CD4-positive, CD25-positive, alpha-beta regulatory T cell (primary cell): ENCODE measurements at regions not wholly inside any gene's neighbourhood (a gene's known extent, or its start where the extent isn't known, plus 50 kb on each side); places are given as distances from the start of the nearest gene placed in this dataset.

ENCODE experiments used
- ATAC-seq, 2 donors: fragments of 150-1000 bp; cut with Tn5 transposase; one replicate each; pipeline ENCODE4 v1.10.0; 2021; ENCODE audit warnings: low read depth in 2 of 2, moderate number of reproducible peaks in 2 of 2, moderate library complexity in 1 of 2
- DNase-seq, 3 donors: peaks; one replicate each; pipeline versions ENCODE4 v3.0.0 to v3.0.0-alpha.2; 2012 to 2022; ENCODE audit warnings: mixed read lengths in 1 of 3
- H3K27ac ChIP-seq: one replicate; pipeline ENCODE4 v1.7.0; 2013; ENCODE audit warnings: mild to moderate bottlenecking, low read length; ENCODE audit not compliant: insufficient read depth, poor library complexity, severe bottlenecking
- H3K27me3 ChIP-seq: one replicate; pipeline ENCODE4 v1.7.0; 2013; ENCODE audit warnings: low read length; ENCODE audit not compliant: control insufficient read depth, insufficient read depth
- H3K36me3 ChIP-seq: one replicate; pipeline ENCODE4 v1.7.0; 2013; ENCODE audit warnings: mild to moderate bottlenecking, low read length, moderate library complexity; ENCODE audit not compliant: control insufficient read depth, insufficient read depth
- H3K4me1 ChIP-seq: 2 replicates; pipeline ENCODE4 v1.7.0; 2013; ENCODE audit warnings: mild to moderate bottlenecking, low read length; ENCODE audit not compliant: insufficient read depth, control insufficient read depth, poor library complexity, severe bottlenecking
- H3K4me3 ChIP-seq: one replicate; pipeline ENCODE4 v1.7.0; 2013; ENCODE audit warnings: low read depth, mild to moderate bottlenecking, low read length, moderate library complexity
- H3K9me3 ChIP-seq, 2 experiments: 1 replicate in 1 of 2; 2 replicates in 1 of 2; pipeline ENCODE4 v1.7.0; 2013; ENCODE audit warnings: low read length in 2 of 2, mild to moderate bottlenecking in 1 of 2, moderate library complexity in 1 of 2; ENCODE audit not compliant: control insufficient read depth in 2 of 2
- H3K27ac Mint-ChIP-seq, 3 donors: one replicate each; pipeline ENCODE4 v1.8.0; 2020 to 2022; ENCODE audit warnings: mild to moderate bottlenecking in 3 of 3, mixed read lengths in 3 of 3, moderate library complexity in 2 of 3
- H3K27me3 Mint-ChIP-seq: one replicate; pipeline ENCODE4 v1.8.0; 2022; ENCODE audit warnings: mild to moderate bottlenecking, mixed read lengths
- H3K36me3 Mint-ChIP-seq: one replicate; pipeline ENCODE4 v1.8.0; 2020; ENCODE audit warnings: mixed read lengths
- H3K4me1 Mint-ChIP-seq, 4 donors: one replicate each; pipeline ENCODE4 v1.8.0; 2020 to 2022; ENCODE audit warnings: mixed read lengths in 4 of 4, mild to moderate bottlenecking in 1 of 4
- H3K4me3 Mint-ChIP-seq, 4 donors: one replicate each; pipeline ENCODE4 v1.8.0; 2020 to 2022; ENCODE audit warnings: mild to moderate bottlenecking in 4 of 4, mixed read lengths in 4 of 4, moderate library complexity in 3 of 4
- H3K9me3 Mint-ChIP-seq, 7 donors: one replicate each; pipeline ENCODE4 v1.8.0; 2020 to 2022; ENCODE audit warnings: mixed read lengths in 7 of 7, mild to moderate bottlenecking in 3 of 7, moderate library complexity in 2 of 7

- no peaks in the 10 kb centered on the region for H3K27me3 ChIP-seq
- H3K4me1 ChIP-seq, result no peaks in the 10 kb centered on the region
- H3K36me3 Mint-ChIP-seq, result no peaks in the 10 kb centered on the region
- peaks cover 0 to 8% (median 2%) of the 10 kb centered on the region in 7 donors for H3K9me3 Mint-ChIP-seq
- H3K27ac ChIP-seq, result no peak overlapping the region
- no peaks in the 10 kb centered on the region for H3K27me3 Mint-ChIP-seq
- no peaks in the 10 kb centered on the region for H3K4me1 Mint-ChIP-seq
- H3K4me3 Mint-ChIP-seq, result no peak overlapping the region
- H3K27ac Mint-ChIP-seq, result no peak overlapping the region
- no peaks in the 10 kb centered on the region for H3K9me3 ChIP-seq
- ATAC-seq (no peak), DNase-seq (no peak)
- H3K36me3 ChIP-seq, result no peaks in the 10 kb centered on the region
- no peak overlapping the region for H3K4me3 ChIP-seq
These were observed 521.4 kb upstream of the GHITM start for GRCh38 chr10:83617692-83618545.

GRCh38 chr10:83625831-83626360 is 513.4 kb upstream of the GHITM start:
- Mint-ChIP-seq H3K36me3 (no peaks in the 10 kb centered on the region), H3K27me3 (no peaks in the 10 kb centered on the region), H3K9me3 (peaks cover 0 to 5% (median under 1%) of the 10 kb centered on the region in 7 donors), H3K4me3 (no peak overlapping the region), H3K27ac (no peak overlapping the region), H3K4me1 (no peaks in the 10 kb centered on the region)
- Histone ChIP-seq H3K4me3 (no peak overlapping the region), H3K36me3 (no peaks in the 10 kb centered on the region), H3K27me3 (no peaks in the 10 kb centered on the region), H3K9me3 (no peaks in the 10 kb centered on the region), H3K4me1 (no peaks in the 10 kb centered on the region), H3K27ac (no peak overlapping the region)
- DNase-seq (no peak), ATAC-seq (no peak)

GRCh38 chr10:83632701-83633100 is 506.6 kb upstream of the GHITM start:
- DNase-seq (no peak), ATAC-seq (no peak)
- no peaks in the 10 kb centered on the region for H3K4me1 ChIP-seq
- Mint-ChIP-seq H3K4me3 (no peak overlapping the region), H3K27ac (no peak overlapping the region), H3K27me3 (no peaks in the 10 kb centered on the region), H3K36me3 (no peaks in the 10 kb centered on the region), H3K4me1 (no peaks in the 10 kb centered on the region), H3K9me3 (peaks cover 0 to 4% (median 0%) of the 10 kb centered on the region in 7 donors)
- H3K36me3 ChIP-seq, result no peaks in the 10 kb centered on the region
- no peaks in the 10 kb centered on the region for H3K9me3 ChIP-seq
- H3K27ac ChIP-seq, result no peak overlapping the region
- H3K4me3 ChIP-seq, result no peak overlapping the region
- H3K27me3 ChIP-seq, result no peaks in the 10 kb centered on the region

- Histone ChIP-seq H3K36me3 (no peaks in the 10 kb centered on the region), H3K27me3 (no peaks in the 10 kb centered on the region), H3K27ac (no peak overlapping the region), H3K4me1 (no peaks in the 10 kb centered on the region), H3K4me3 (no peak overlapping the region), H3K9me3 (no peaks in the 10 kb centered on the region)
- ATAC-seq (no peak), DNase-seq (no peak)
- no peaks in the 10 kb centered on the region for H3K36me3 Mint-ChIP-seq
- no peaks in the 10 kb centered on the region for H3K27me3 Mint-ChIP-seq
- H3K4me1 Mint-ChIP-seq, result no peaks in the 10 kb centered on the region
- peaks cover 0 to 4% (median 0%) of the 10 kb centered on the region in 7 donors for H3K9me3 Mint-ChIP-seq
- no peak overlapping the region for H3K27ac Mint-ChIP-seq
- no peak overlapping the region for H3K4me3 Mint-ChIP-seq
These were observed 505.8 kb upstream of the GHITM start for GRCh38 chr10:83633547-83633946.

- no peaks in the 10 kb centered on the region for H3K27me3 Mint-ChIP-seq
- H3K4me1 Mint-ChIP-seq, result no peaks in the 10 kb centered on the region
- H3K27me3 ChIP-seq, result no peaks in the 10 kb centered on the region
- H3K36me3 Mint-ChIP-seq, result no peaks in the 10 kb centered on the region
- no peaks in the 10 kb centered on the region for H3K9me3 ChIP-seq
- H3K27ac Mint-ChIP-seq, result no peak overlapping the region
- H3K27ac ChIP-seq, result no peak overlapping the region
- no peak overlapping the region for H3K4me3 Mint-ChIP-seq
- H3K9me3 Mint-ChIP-seq, result peaks cover 0 to 4% (median 0%) of the 10 kb centered on the region in 7 donors
- DNase-seq (no peak), ATAC-seq (no peak)
- H3K4me1 ChIP-seq, result no peaks in the 10 kb centered on the region
- H3K36me3 ChIP-seq, result no peaks in the 10 kb centered on the region
- H3K4me3 ChIP-seq, result no peak overlapping the region
These were observed 502.5 kb upstream of the GHITM start for GRCh38 chr10:83636826-83637225.

- ATAC-seq, result no peak
- no peaks in the 10 kb centered on the region for H3K27me3 Mint-ChIP-seq
- Histone ChIP-seq H3K9me3 (no peaks in the 10 kb centered on the region), H3K27ac (no peak overlapping the region), H3K4me1 (no peaks in the 10 kb centered on the region), H3K27me3 (no peaks in the 10 kb centered on the region), H3K4me3 (no peak overlapping the region), H3K36me3 (no peaks in the 10 kb centered on the region)
- no peak overlapping the region for H3K27ac Mint-ChIP-seq
- no peak for DNase-seq
- no peaks in the 10 kb centered on the region for H3K36me3 Mint-ChIP-seq
- no peak overlapping the region for H3K4me3 Mint-ChIP-seq
- H3K9me3 Mint-ChIP-seq, result peaks cover 0 to 8% (median 0%) of the 10 kb centered on the region in 7 donors
- H3K4me1 Mint-ChIP-seq, result no peaks in the 10 kb centered on the region
These were observed 491.8 kb upstream of the GHITM start for GRCh38 chr10:83647526-83647925.

- peaks cover 0 to 8% (median 1%) of the 10 kb centered on the region in 7 donors for H3K9me3 Mint-ChIP-seq
These were observed 491.1 kb upstream of the GHITM start for GRCh38 chr10:83648201-83648600.

GRCh38 chr10:83649471-83649870 is 489.8 kb upstream of the GHITM start:
- Mint-ChIP-seq H3K36me3 (no peaks in the 10 kb centered on the region), H3K27ac (no peak overlapping the region), H3K4me3 (no peak overlapping the region), H3K4me1 (no peaks in the 10 kb centered on the region), H3K9me3 (peaks cover 0 to 8% (median 1%) of the 10 kb centered on the region in 7 donors), H3K27me3 (no peaks in the 10 kb centered on the region)
- no peak overlapping the region for H3K27ac ChIP-seq
- no peaks in the 10 kb centered on the region for H3K9me3 ChIP-seq
- ATAC-seq (no peak), DNase-seq (no peak)
- no peaks in the 10 kb centered on the region for H3K36me3 ChIP-seq
- no peak overlapping the region for H3K4me3 ChIP-seq
- H3K4me1 ChIP-seq, result no peaks in the 10 kb centered on the region
- H3K27me3 ChIP-seq, result no peaks in the 10 kb centered on the region

More at GRCh38 chr10:83648201-83648600, 491.1 kb upstream of the GHITM start:
- no peaks in the 10 kb centered on the region for H3K27me3 ChIP-seq
- H3K4me1 ChIP-seq, result no peaks in the 10 kb centered on the region
- no peaks in the 10 kb centered on the region for H3K9me3 ChIP-seq
- no peak overlapping the region for H3K27ac Mint-ChIP-seq
- no peaks in the 10 kb centered on the region for H3K36me3 Mint-ChIP-seq
- ATAC-seq (no peak), DNase-seq (no peak)
- no peaks in the 10 kb centered on the region for H3K27me3 Mint-ChIP-seq
- H3K36me3 ChIP-seq, result no peaks in the 10 kb centered on the region
- H3K27ac ChIP-seq, result no peak overlapping the region
- H3K4me1 Mint-ChIP-seq, result no peaks in the 10 kb centered on the region
- no peak overlapping the region for H3K4me3 ChIP-seq
- H3K4me3 Mint-ChIP-seq, result no peak overlapping the region
